HL-60 (cell line): ENCODE measurements at regions not wholly inside any gene's neighbourhood (a gene's known extent, or its start where the extent isn't known, plus 50 kb on each side); places are given as distances from the start of the nearest gene placed in this dataset.

ENCODE experiments used
- POLR2AphosphoS5 ChIP-seq: IDR thresholded peaks from 2 replicates; pipeline ENCODE4 v1.6.1; 2012; ENCODE audit warnings: low read depth
- SPI1 ChIP-seq: IDR thresholded peaks from 2 replicates; pipeline ENCODE4 v1.6.1; 2012; ENCODE audit warnings: low read depth, mild to moderate bottlenecking, borderline replicate concordance
- TF ChIP-seq, protein P1 (sequence below): IDR thresholded peaks from 2 replicates; pipeline ENCODE4 v1.6.1; 2012; ENCODE audit warnings: low read depth; ENCODE audit not compliant: insufficient replicate concordance
- TF ChIP-seq, protein P2 (sequence below): IDR thresholded peaks from one replicate; pipeline ENCODE4 v1.5.1; 2011; ENCODE audit warnings: low read length, control low read depth, inconsistent platforms; ENCODE audit not compliant: insufficient read depth

DNA sequence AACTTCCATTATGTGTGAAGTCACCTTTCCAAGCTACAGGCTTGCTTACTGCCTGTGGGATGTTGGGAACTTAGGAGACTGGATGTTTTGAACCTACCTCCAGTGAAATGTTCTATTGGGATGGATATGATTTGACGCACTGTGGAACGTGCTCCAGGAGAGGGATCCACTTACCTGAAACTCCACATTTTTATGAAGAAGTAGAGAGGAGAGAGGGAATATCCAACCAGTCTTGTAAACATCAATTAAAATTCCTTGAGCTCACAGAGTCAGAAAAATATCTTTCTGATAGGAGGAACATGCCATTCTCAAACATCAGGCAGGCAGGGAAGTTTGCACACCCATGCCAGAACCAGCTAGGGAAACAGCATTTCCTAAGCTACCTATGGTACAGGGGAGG lies 91.1 kb upstream of the MAOA start:
- TF ChIP-seq, protein P1, sequence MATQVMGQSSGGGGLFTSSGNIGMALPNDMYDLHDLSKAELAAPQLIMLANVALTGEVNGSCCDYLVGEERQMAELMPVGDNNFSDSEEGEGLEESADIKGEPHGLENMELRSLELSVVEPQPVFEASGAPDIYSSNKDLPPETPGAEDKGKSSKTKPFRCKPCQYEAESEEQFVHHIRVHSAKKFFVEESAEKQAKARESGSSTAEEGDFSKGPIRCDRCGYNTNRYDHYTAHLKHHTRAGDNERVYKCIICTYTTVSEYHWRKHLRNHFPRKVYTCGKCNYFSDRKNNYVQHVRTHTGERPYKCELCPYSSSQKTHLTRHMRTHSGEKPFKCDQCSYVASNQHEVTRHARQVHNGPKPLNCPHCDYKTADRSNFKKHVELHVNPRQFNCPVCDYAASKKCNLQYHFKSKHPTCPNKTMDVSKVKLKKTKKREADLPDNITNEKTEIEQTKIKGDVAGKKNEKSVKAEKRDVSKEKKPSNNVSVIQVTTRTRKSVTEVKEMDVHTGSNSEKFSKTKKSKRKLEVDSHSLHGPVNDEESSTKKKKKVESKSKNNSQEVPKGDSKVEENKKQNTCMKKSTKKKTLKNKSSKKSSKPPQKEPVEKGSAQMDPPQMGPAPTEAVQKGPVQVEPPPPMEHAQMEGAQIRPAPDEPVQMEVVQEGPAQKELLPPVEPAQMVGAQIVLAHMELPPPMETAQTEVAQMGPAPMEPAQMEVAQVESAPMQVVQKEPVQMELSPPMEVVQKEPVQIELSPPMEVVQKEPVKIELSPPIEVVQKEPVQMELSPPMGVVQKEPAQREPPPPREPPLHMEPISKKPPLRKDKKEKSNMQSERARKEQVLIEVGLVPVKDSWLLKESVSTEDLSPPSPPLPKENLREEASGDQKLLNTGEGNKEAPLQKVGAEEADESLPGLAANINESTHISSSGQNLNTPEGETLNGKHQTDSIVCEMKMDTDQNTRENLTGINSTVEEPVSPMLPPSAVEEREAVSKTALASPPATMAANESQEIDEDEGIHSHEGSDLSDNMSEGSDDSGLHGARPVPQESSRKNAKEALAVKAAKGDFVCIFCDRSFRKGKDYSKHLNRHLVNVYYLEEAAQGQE: no peak
- TF ChIP-seq SPI1 (no peak), POLR2AphosphoS5 (no peak)
- TF ChIP-seq, protein P2, sequence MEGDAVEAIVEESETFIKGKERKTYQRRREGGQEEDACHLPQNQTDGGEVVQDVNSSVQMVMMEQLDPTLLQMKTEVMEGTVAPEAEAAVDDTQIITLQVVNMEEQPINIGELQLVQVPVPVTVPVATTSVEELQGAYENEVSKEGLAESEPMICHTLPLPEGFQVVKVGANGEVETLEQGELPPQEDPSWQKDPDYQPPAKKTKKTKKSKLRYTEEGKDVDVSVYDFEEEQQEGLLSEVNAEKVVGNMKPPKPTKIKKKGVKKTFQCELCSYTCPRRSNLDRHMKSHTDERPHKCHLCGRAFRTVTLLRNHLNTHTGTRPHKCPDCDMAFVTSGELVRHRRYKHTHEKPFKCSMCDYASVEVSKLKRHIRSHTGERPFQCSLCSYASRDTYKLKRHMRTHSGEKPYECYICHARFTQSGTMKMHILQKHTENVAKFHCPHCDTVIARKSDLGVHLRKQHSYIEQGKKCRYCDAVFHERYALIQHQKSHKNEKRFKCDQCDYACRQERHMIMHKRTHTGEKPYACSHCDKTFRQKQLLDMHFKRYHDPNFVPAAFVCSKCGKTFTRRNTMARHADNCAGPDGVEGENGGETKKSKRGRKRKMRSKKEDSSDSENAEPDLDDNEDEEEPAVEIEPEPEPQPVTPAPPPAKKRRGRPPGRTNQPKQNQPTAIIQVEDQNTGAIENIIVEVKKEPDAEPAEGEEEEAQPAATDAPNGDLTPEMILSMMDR: no peak
